NCI-H2196 (cell line): ENCODE measurements at regions not wholly inside any gene's neighbourhood (a gene's known extent, or its start where the extent isn't known, plus 50 kb on each side); places are given as distances from the start of the nearest gene placed in this dataset.
A peak's percentile ranks its signal among the peaks of the same experiment; 100 is the strongest.
"Not testable (repeated sequence)": the region's sequence is repeated elsewhere in the genome, so short reads cannot be mapped to it uniquely, and the experiment has no call there.

Experiments
- DNase-seq: peaks from one replicate; lab custom pipeline; 2025; ENCODE audit not compliant: unreplicated experiment; lab: John Stamatoyannopoulos, UW

DNA sequence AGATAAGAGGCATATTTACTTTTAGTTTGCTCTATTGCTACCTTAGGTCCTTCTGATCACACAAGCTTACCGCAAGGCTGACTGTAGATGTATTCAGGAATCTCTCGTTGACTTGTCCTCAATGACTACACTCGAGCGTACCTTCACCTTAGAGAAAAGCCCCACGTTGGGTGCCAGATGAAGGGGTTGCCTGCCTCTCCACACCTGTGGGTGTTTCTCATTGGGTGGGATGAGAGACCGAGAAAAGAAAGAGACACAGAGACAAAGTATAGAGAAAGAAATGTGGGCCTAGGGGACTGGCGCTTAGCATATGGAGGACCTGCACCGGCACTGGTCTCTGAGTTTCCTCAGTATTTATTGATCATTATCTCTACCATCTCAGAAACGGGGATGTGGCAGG is 51.8 kb downstream of the ASCL4 start:
- DNase-seq, result no peak

DNA sequence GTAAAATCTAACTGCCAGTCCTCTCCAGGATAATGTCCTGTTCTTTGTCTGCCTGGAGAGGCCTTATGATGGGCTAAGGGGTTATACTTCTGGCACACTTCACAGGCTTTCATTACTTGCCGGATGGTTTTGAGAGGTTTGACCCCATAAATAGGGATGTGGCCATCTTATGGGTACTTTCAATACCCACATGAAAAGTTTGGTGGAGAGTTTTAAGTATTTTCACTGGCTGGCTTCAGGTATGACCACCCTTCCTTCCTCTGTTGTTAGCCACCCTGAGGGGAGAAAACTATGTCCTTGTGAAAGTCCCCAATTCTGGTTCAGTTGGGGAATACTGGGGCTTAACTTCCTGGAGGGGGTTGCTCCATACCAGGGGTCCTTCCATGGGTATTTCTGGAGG is 54.8 kb downstream of the ASCL4 start:
- DNase-seq, result no peak

DNA sequence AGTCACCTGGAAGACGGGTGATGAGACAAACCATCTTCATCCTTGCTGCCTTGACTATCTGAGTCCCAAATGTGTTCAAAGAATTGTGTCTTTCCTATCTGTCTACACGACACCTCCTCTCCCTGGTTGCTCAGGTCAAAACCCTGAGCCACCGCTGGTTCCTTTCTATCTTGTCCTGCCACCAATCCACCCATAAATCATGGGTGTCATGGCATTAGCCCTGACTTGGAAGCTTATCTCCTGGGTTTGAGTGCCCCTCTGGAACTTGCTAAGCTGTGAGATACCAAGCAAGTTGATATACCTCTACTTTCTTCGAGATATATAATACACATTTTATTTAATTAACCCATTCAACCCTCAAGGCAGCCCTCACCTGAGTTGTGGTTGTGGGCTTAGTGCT is 57.9 kb downstream of the ASCL4 start:
- no peak for DNase-seq

DNA sequence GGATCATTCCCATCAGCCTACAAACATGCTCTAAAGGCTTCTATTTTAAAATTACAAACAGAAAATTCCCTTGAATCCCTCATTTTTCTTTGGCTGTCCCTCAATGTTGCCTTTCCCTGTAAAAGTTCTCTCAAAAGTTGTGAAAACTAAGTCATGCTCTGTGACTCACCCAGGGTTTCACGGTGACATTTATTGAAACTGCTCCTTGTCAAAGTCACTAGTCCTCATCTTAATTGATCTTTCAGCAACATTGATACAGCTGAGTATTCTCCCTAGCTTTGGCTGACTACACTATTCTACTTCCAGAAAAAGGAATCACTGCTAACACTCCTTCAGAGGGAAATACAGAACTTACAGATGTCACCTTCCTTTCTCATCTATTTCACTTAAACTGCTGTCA is 65.7 kb downstream of the ASCL4 start:
- DNase-seq, result no peak

DNA sequence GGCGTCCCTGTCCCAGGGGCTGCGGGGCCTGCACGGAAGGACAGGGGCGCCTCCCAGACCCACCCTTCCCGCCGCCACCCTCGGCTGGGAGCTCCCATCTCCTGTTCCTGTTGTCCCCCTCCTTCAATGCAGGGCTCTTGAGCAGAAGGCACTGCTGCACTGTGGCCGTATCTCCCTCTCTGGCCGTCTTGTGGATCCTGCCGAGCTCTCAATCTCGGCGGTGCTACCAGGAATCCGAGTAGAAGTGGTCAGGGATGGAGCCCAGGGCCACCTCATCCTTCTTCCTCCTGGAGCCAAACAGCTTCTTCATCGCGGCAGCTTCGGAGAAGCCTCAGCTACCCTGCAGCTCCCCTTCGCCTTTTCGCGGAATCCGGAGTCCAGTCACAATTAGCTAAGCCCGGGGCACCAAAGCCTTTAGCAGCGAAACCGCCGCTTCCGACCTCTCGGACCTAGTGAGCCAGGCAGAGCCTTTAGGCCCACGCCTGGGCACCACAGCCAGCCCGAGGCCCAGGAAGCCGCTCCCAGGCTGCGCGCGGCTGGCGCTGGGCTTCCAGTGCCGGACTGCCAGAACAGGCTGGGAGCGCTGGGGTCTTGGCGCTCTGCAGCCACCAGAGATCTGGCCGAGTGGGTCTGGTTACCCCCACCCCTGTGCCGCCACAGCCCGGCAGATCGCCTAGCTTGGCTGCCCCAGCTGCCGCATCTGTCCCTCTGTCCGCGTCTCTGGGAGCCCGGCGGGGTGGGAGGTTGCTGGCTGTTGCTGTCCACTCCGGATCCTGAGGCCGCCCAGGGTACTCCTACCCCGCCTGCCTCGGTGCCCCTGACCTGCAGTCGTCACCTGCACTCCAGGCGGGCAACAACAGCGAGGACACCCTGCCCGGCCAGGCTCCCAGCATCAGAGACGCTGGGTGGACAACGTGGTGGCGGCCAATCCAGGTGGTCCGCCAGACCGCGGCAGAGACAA is 69.1 kb downstream of the ASCL4 start:
- no peak for DNase-seq

DNA sequence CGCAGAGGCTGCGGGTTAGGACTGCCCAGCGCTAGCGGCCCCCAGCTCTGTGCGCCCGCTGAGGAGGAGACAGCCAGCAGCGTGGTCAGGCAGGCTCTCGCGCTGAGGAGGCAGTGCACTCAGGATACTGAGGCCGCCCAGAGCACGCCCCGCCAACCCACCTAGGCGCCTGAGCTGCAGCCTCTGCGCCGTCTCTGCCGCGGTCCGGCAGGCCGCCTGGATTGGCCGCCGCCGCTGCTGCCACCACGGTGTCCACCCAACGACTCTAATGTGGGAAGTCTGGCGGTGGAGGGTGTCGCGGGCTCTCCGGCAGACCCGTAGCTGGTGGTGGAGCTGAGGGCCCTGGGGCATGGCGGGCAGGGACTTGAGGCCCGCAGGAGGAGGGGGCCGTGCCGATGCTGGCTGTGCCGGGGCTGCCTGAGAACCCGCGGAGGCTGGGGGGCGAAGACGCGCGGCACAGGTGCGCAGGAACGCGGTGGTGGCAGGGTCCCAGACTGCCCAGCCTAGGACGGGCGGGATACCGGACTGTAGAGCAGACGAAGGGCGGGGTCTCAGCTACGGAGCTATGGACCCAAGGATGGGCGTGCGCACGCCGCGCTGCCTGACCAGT is 69.9 kb downstream of the ASCL4 start:
- no peak for DNase-seq

DNA sequence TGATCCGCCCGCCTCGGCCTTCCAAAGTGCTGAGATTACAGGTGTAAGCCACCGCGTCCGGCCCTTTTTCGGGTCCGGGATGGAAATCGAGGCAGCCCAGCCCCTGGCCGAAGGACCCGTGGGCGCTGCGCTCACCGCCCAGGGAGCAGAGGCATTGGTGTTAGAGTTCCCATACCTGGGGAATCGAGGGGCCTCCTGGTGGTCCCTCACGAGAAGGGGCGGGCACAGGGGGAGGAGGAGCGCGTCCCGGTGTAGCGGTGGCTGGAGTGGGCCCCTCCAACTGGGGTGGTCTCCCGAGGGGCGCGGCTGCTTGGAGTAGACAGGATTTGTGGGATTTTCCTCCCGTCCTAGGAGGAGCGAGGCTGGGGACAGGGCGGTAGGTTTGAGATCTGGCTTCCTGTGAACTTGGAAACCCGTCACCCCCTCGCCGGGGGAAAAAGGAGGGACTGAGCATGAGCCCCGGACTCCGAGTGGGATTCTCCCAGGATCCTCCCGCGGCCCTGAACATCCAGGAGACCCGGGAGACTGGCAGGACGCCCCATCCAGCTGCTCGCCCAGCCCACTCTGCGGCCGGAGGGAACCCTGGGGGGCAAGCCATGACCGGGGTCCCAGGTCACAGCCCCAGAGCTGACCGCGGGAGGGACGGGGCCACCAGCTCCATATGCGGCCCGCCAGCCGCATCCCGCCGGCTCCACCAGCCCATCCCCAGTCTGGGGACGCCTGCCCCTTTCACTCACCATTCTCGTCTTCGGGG is 70.9 kb downstream of the ASCL4 start:
- DNase-seq, result no peak

DNA sequence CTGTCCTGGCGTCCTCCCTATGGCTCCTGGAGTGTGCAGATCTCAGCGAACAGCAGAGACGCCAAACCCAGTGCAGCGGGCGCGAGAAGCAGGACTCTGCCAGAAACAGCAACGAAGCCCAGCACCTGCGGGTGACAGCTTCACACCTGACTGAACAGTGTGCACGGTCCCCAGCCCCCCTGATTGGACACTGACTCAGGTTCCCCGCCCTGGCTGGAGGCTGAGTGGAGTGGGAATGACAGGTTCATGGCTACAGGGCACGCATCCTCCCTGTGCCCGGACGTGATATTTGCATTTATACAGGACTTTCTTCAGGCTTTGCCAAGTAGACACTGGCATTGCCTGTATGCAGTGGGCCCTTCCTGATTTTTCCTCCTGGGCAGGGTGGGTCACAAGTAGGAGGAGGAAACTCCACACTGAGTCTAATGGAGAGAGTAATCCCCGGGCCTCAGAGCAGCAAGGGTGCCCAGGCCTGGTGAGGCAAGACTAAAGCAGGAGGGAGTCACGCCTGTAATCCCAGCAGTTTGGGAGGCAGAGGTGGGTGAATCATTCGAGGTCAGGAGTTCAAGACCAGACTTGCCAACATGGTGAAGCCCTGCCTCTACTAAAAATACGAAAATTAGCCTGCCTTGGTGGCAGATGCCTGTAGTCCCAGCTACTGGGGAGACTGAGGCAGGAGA is 71.6 kb downstream of the ASCL4 start:
- DNase-seq, result no peak

DNA sequence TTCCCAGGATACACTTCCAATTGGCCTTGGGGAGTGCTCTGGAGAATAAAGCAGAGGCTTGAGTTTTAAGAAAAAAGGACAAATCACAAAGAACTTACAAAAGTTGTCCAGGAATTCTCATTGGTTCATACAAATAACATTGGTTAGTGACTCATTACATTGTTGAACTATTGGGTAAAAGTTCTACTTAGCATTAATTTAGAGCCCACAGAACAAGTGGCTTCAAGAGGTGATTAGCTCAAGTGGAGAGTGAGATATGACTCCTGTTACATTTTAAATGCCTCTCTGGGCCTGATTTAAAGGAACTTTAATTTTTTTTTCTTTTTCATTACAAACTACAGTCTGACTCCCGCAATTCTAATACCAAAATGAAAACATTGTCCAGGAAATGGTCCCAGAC is 72.9 kb downstream of the ASCL4 start:
- no peak for DNase-seq

DNA sequence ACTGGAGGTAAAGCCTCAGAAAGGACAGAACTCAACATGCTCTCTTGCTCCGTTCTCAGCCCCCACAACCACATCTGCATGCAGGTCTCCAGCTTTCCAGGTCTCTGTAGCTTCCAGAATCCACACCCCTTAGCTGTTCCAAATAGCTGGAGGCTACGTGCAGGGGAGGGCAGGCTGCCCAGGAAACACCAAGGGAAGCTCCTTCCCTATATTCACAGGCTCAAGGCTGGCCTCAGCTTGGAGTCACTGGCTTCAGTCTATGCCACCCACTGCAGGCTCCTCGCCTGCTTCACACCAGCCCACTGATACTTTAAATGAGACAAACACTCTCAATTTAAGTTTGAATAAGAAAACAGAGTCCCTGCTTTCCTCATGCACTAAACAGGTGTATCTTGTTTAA is 73.3 kb downstream of the ASCL4 start:
- no peak for DNase-seq

DNA sequence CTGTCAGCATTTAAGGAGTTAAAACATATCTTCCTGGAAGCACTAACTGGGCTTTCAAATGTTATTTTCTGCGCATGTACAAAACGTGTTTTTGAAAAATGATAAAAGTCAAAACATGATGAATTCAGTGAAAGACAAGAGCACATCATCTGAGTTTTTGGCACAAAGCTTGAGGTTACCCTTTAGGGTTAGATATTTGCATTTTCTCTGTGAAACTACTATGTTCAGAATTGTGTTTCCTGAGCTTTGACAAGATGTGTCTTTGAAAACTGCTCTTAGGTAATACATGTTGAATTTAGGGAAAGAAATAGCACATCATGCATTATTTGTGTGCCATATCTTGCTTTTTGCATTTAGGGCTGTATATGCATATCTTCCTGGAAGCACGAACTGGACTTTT is 79.0 kb downstream of the ASCL4 start:
- no peak for DNase-seq

DNA sequence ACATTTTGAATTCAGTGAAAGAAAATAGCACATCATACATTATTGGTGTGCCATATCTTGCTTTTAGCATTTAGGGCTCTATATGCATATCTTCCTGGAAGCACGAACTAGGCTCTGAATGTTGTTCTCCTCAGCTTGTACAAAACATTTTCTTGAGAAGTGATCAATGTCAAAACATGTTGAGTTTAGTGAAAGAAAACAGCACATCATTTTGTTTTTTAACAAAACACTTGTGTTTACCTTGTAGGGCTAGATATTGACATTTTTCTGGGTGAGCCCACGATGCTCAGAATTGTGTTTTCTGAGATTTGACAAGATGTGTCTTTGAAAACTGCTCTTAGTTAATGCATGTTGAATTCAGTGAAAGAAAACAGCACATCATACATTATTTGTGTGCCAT is 81.0 kb downstream of the ASCL4 start:
- no peak for DNase-seq

DNA sequence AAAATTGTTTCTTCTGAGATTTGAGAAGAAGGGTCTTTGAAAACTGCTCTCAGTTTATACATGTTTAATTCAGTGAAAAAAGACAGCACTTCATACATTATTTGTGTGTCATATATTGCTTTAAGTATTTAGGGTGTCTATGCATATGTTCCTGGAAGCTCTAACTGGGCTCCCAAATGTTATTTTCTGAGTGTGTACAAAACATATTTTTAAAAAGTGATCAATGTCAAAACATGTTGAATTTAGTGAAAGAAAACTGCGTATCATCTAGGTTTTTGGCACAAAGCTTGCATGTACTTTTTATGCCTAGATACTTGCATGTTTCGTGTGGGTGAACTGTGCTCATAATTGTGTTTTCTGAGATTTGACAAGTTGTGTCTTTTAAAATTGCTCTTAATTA is 81.6 kb downstream of the ASCL4 start:
- DNase-seq, result no peak

DNA sequence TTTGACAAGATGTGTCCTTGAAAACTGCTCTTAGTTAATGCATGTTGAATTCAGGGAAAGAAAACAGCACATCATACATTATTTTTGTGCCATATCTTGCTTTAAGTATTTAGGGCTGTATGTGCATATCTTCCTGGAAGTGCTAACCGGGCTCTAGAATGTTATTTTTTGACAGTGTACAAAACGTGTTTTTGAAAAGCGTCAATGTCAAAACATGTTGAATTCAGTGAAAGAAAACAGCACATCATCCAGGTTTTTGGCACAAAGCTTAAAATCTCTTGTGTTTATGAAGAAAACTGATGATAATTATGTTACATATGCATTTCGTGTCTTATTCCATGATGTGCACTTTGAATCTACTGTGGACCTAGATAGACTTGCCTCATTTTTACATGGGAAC is 82.7 kb downstream of the ASCL4 start:
- no peak for DNase-seq

DNA sequence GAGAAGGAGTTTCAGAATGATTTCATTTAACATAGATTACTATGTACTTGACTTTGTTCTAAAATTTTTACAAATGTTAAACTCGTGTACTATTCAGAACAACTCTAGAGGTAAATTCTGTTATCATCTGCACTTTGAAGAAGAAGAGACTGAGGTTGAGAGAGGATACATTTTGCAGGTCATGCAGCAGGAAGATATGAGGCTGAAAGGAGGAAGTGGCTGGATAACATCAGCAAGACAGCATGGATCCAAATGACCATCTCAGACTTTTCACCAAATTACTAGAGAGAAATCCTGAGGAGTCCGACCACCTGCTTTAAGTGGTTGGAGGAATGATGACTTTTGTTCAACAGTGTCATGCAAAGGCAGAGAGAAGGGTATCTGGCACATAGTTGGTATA is 84.9 kb downstream of the ASCL4 start:
- no peak for DNase-seq

DNA sequence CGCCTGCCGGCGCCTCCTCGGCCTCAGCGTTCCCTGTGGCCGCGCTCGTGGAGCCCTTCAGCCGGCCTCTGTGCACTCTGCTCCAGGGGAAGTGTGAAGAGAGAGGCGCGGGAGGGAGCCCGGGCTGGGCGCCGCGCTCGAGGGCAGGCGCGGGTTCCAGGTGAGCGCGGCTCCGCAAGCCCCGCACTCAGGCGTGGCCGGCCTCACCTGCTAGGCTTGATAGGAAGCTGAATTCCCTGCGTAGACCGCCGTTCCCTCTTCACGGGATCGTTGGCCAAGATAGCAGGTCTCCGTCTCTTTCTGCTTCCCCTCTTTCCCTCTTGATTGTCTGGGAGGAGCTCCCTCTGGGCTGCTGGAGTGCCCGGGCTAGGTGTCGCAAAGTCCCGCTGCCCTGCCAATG is 89.7 kb downstream of the ASCL4 start:
- DNase-seq, result no peak

DNA sequence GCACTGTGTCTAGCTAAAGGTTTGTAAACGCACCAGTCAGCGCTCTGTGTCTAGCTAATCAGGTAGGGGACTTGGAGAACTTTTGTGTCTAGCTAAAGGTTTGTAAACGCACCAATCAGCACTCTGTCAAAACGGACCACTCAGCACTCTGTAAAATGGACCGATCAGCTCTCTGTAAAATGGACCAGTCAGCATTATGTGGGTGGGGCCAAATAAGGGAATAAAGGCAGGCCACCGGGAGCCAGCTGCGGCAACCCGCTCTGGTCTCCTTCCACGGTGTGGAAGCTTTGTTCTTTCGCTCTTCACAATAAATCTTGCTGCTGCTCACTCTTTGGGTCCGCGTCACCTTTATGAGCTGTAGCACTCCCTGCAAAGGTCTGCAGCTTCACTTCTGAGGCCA is 90.2 kb downstream of the ASCL4 start:
- DNase-seq, result not testable (repeated sequence)

DNA sequence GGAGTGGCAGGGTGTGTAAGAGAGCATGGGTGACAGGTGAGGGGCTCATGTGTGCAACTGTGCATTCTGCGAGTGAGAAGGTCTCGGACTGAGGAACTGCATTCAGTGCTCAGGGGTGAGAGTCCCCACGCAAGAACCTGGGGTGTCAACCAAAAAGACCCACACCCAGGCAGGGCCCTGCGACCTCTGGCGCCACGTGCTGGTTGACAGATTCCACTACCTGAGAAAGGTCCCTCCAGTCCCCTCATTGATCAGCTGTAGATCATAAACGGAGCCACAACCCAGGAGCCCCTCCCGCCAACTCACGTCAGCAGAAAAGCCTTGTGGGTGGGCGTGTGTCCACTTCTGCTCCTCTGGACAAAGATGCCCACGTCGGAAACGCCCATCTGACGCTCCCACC is 98.7 kb downstream of the ASCL4 start:
- no peak for DNase-seq

DNA sequence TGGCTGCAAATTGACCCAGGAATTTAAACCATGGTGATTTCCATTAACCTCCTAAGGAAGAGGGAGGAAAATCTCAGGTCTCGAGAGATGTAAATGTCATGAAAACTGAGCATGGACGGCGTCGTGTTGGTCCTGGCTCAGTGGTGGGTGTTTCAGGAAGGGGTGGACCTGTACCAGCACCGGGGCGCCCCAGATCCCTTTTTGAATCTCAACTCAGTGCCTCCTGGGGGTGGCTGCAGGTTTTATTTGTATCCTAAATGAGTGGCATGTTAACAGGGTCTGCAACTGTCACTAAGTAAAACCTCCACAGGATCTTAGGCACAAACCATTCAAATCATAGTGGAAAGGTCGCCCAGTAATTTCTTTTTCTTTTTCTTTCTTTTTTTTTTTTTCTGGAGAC is 101.3 kb downstream of the ASCL4 start:
- no peak for DNase-seq

DNA sequence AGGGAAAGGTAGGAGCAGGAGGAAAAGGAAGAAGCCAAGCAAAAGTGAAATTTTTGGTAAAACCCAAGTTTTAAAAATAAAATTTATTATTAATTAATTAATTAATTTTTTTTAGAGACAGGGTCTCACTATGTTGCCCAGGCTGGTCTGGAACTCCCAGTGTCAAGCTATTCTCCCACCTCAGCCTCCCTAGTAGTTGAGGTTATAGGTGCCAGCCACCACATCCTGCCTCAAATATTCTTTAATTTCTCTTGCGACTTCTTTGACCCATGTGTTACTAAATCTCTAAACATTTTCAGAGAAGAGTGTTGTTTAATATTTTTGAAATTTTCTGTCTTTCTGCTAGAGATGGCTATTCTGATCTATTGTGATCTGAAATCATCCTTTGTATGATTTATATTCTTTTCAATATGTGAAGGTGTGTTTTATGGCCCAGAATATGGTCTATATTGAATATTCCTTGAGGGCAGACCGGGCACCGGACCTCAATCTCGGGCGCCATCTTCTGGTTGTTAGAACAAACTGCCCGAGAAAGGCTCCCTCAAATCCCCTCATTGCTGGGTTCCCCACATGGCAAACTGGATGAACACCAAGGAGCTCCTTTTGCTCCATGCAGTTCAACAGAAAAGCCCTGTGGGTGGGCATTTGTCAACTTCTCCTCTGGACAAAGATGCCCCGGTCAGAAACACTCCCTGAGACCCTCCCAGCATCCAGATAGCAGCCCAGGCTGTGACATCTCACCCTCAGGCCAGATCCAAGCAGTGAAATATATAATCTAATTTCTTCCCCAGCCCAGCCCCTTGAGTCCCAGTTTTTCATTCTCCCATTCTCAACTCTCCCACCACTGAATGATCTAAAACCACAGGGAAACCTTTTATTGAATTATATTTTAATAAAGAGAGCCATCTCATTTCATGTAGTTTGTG is 110.5 kb downstream of the ASCL4 start:
- peak; percentile 49 for DNase-seq
